ENCODE measurements at regions not wholly inside any gene's neighbourhood (a gene's known extent, or its start where the extent isn't known, plus 50 kb on each side); places are given as distances from the start of the nearest gene placed in this dataset.

DNA sequence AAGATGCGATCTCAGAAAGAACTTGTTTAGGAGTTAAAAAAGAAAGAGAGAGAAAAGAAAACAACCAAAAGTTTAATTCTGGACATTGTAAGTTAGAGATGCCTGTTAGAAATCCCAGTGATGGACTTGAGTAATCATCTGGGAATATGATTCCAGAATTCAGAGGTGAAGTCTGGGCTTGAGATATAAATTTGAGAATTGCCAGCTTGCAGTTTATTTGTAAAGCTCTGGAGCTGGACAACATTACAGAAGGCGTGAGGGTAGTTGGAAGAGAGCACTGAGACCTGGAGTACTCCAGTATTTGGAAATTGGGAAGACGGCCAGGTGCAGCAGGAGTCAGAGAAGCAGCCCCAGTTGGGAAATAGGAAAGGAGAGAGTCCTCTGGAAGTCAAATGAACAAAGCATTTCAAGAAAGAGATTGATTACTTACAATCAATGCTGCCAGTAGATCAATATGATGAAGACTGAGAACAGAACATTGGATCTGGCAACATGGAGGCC lies 128.8 kb upstream of the ARHGAP28 start (continued):
- TF ChIP-seq ZFP30 (CRISPR knock-in tag; IDR thresholded peaks at IDR 0.05; ENCODE audit: borderline replicate concordance) (no peak), MYNN (IDR thresholded peaks at IDR 0.05) (no peak), MYNN (CRISPR knock-in tag; IDR thresholded peaks at IDR 0.05) (no peak), CBFA2T2 (conservative IDR thresholded peaks at IDR 0.05) (no peak), ZNF239 (CRISPR knock-in tag; IDR thresholded peaks at IDR 0.05) (no peak), ZNF384 (IDR thresholded peaks at IDR 0.05; ENCODE audit: low read depth, low read length) (no peak), C11orf30 (IDR thresholded peaks at IDR 0.05; ENCODE audit: low read depth) (peak; percentile 49; the same call in 1 of the 2 replicates), ZZZ3 (IDR thresholded peaks at IDR 0.05) (no peak), ZNF143 (CRISPR knock-in tag; IDR thresholded peaks at IDR 0.05) (no peak), MAFK (IDR thresholded peaks at IDR 0.05; ENCODE audit: low read length) (0 out of 2 replicates have a peak, but pooled peaks have one; percentile 28), ZNF445 (CRISPR knock-in tag; IDR thresholded peaks at IDR 0.05; ENCODE audit: low read depth) (no peak)
- TF ChIP-seq, protein P1, sequence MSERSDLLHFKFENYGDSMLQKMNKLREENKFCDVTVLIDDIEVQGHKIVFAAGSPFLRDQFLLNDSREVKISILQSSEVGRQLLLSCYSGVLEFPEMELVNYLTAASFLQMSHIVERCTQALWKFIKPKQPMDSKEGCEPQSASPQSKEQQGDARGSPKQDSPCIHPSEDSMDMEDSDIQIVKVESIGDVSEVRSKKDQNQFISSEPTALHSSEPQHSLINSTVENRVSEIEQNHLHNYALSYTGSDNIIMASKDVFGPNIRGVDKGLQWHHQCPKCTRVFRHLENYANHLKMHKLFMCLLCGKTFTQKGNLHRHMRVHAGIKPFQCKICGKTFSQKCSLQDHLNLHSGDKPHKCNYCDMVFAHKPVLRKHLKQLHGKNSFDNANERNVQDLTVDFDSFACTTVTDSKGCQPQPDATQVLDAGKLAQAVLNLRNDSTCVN (CRISPR knock-in tag; IDR thresholded peaks at IDR 0.05), result no peak
- TF ChIP-seq, protein P2, sequence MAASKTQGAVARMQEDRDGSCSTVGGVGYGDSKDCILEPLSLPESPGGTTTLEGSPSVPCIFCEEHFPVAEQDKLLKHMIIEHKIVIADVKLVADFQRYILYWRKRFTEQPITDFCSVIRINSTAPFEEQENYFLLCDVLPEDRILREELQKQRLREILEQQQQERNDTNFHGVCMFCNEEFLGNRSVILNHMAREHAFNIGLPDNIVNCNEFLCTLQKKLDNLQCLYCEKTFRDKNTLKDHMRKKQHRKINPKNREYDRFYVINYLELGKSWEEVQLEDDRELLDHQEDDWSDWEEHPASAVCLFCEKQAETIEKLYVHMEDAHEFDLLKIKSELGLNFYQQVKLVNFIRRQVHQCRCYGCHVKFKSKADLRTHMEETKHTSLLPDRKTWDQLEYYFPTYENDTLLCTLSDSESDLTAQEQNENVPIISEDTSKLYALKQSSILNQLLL (CRISPR knock-in tag; IDR thresholded peaks at IDR 0.05; ENCODE audit: borderline replicate concordance), result no peak
